Endothelial cell of umbilical vein (primary cell): ENCODE measurements at regions not wholly inside any gene's neighbourhood (a gene's known extent, or its start where the extent isn't known, plus 50 kb on each side); places are given as distances from the start of the nearest gene placed in this dataset.

Experiments used
- BruUV-seq: library from RNA; stranded (reverse); fragments of 400-500 nt; replicated peaks from 2 replicates; lab custom pipeline; 2021; lab: Mats Ljungman, UMichigan
- CTCF ChIA-PET: fragments of 300-600, 350-600 bp; sonication (Branson Sonifier 250); formaldehyde crosslinking; loops from one replicate; lab custom pipeline; 2021; ENCODE audit warnings: antibody characterized with exemption, inconsistent platforms; lab: Charles Lee
- POLR2A ChIA-PET: fragments of 300-600, 350-600 bp; sonication (Branson Sonifier 250); formaldehyde crosslinking; loops from one replicate; lab custom pipeline; 2021; ENCODE audit warnings: antibody characterized with exemption, inconsistent platforms; lab: Charles Lee
- DNase-seq: peaks from one replicate; pipeline ENCODE4 v3.0.0-alpha.2; 2011; ENCODE audit warnings: low read depth, low spot score
- FAIRE-seq: peaks from 2 replicates; lab custom pipeline; 2011; peaks lifted over from hg19 to GRCh38; lab: Jason Lieb, UNC
- H2AFZ ChIP-seq: 2 replicates; pipeline ENCODE4 v1.6.0; 2012; ENCODE audit warnings: low read depth, low read length, control low read depth, inconsistent platforms
- H3K27ac ChIP-seq: 2 replicates; pipeline ENCODE4 v1.5.1; 2011; ENCODE audit warnings: low read depth, mild to moderate bottlenecking, control low read depth, low read length, moderate library complexity; ENCODE audit not compliant: insufficient read depth
- H3K27me3 ChIP-seq, 2 experiments: 2 replicates each; pipeline versions ENCODE4 v1.6.0 to v1.6.1; 2011; ENCODE audit warnings: low read length in 2 of 2, mixed read lengths in 1 of 2; ENCODE audit not compliant: control insufficient read depth in 2 of 2, insufficient read depth in 2 of 2
- H3K36me3 ChIP-seq, 2 experiments: 2 replicates in 1 of 2; 3 replicates in 1 of 2; pipeline ENCODE4 v1.5.1; 2011; ENCODE audit warnings: low read length in 2 of 2, mild to moderate bottlenecking in 1 of 2, moderate library complexity in 1 of 2; ENCODE audit not compliant: control insufficient read depth in 2 of 2, insufficient read depth in 2 of 2; ENCODE audit errors: extremely low read depth in 1 of 2
- H3K4me1 ChIP-seq: 3 replicates; pipeline ENCODE4 v1.5.1; 2011; ENCODE audit warnings: mild to moderate bottlenecking, low read length; ENCODE audit not compliant: control insufficient read depth, insufficient read depth; ENCODE audit errors: extremely low read depth
- H3K4me2 ChIP-seq: 2 replicates; pipeline ENCODE4 v1.6.1; 2011; ENCODE audit warnings: low read length, control low read depth, mixed read lengths; ENCODE audit not compliant: insufficient read depth
- H3K4me3 ChIP-seq, 3 experiments: fragments of 200-600 bp in 1 of 3; sonication (generic), shearing (Covaris generic) in 1 of 3; replicated peaks in 1 of 3; 2 replicates each; pipeline ENCODE4 v1.5.1; 2011 to 2016; ENCODE audit warnings: control low read depth in 3 of 3, low read length in 3 of 3, mild to moderate bottlenecking in 2 of 3, inconsistent platforms in 1 of 3, low read depth in 1 of 3, moderate library complexity in 1 of 3; ENCODE audit not compliant: insufficient read depth in 1 of 3
- H3K79me2 ChIP-seq: 2 replicates; pipeline ENCODE4 v1.6.0; 2012; ENCODE audit warnings: low read length, inconsistent platforms; ENCODE audit not compliant: control insufficient read depth, insufficient read depth
- H3K9ac ChIP-seq: replicated peaks from 2 replicates; pipeline ENCODE3; 2011; ENCODE audit warnings: low read length, control low read depth; ENCODE audit not compliant: insufficient read depth; ENCODE audit errors: extremely low read depth
- H3K9me1 ChIP-seq: replicated peaks from 3 replicates; pipeline ENCODE4 v1.6.0; 2011; ENCODE audit warnings: mild to moderate bottlenecking, low read length; ENCODE audit not compliant: control insufficient read depth, insufficient read depth; ENCODE audit errors: extremely low read depth
- H3K9me3 ChIP-seq: replicated peaks from 2 replicates; pipeline ENCODE4 v1.5.1; 2012; ENCODE audit warnings: low read length, inconsistent platforms; ENCODE audit not compliant: control insufficient read depth, insufficient read depth
- H4K20me1 ChIP-seq: replicated peaks from 2 replicates; pipeline ENCODE3; 2011; ENCODE audit warnings: mild to moderate bottlenecking, low read length; ENCODE audit not compliant: control insufficient read depth, insufficient read depth; ENCODE audit errors: extremely low read depth
- EZH2 ChIP-seq: IDR thresholded peaks from 2 replicates; pipeline ENCODE4 v1.6.1; 2012; ENCODE audit warnings: borderline replicate concordance, low read depth, mild to moderate bottlenecking, moderate library complexity, low read length, inconsistent platforms; ENCODE audit not compliant: severe bottlenecking
- FOS ChIP-seq: IDR thresholded peaks from 2 replicates; pipeline ENCODE4 v1.6.1; 2011; ENCODE audit warnings: mild to moderate bottlenecking, low read length, moderate library complexity, borderline replicate concordance; ENCODE audit not compliant: insufficient read depth
- GATA2 ChIP-seq: IDR thresholded peaks from 2 replicates; pipeline ENCODE4 v1.7.0; 2011; ENCODE audit warnings: low read depth, mild to moderate bottlenecking, moderate library complexity, mixed read lengths, low read length; ENCODE audit not compliant: insufficient read length, insufficient read depth
- JUN ChIP-seq: IDR thresholded peaks from 2 replicates; pipeline ENCODE4 v1.6.1; 2011; ENCODE audit warnings: borderline replicate concordance, low read depth; ENCODE audit not compliant: insufficient read length, insufficient read depth
- MAX ChIP-seq: IDR thresholded peaks from 2 replicates; pipeline ENCODE4 v1.6.1; 2011; ENCODE audit not compliant: insufficient read depth, insufficient read length
- MYC ChIP-seq: IDR thresholded peaks from one replicate; pipeline ENCODE4 v1.6.1; 2011; ENCODE audit warnings: mild to moderate bottlenecking, low read depth, low read length
- POLR2A ChIP-seq: IDR thresholded peaks from 2 replicates; pipeline ENCODE4 v1.6.1; 2012; ENCODE audit warnings: low read depth, mild to moderate bottlenecking, control low read depth, low read length
- POLR2AphosphoS5 ChIP-seq: IDR thresholded peaks from 2 replicates; pipeline ENCODE4 v1.6.1; 2012; ENCODE audit warnings: low read depth, mild to moderate bottlenecking, control low read depth, low read length, moderate library complexity; ENCODE audit not compliant: insufficient read depth
- dilution Hi-C: fragments of 300-500 bp; cut with MboI; formaldehyde crosslinking; loops from one replicate; pipeline ENCODE4 v1.15.0; 2019; ENCODE audit warnings: low sequenced_read_pairs; ENCODE audit not compliant: extremely low pct_ligation_motif_present
- intact Hi-C: fragments of 100-400 bp; cut with micrococcal nuclease; formaldehyde crosslinking; loops from one replicate; pipeline ENCODE4 v1.10.0; 2022
- TF ChIP-seq, protein P1 (sequence below), 2 donors: IDR thresholded peaks; 1 replicate in 1 of 2; 2 replicates in 1 of 2; pipeline ENCODE4 v1.5.1; 2011; ENCODE audit warnings: low read length in 2 of 2, mild to moderate bottlenecking in 2 of 2, moderate library complexity in 2 of 2, control low read depth in 1 of 2, inconsistent platforms in 1 of 2, low read depth in 1 of 2; ENCODE audit not compliant: insufficient read depth in 1 of 2; ENCODE audit errors: extremely low read depth in 1 of 2

- no peaks in the 10 kb centered on the region for H3K9me3 ChIP-seq
- DNase-seq, result no peak
- dilution Hi-C loops (no loop called here), intact Hi-C loops (no loop called here)
- ChIA-PET POLR2A (no interaction called here), CTCF (no interaction called here)
- H3K36me3 ChIP-seq, result no peaks in the 10 kb centered on the region
- H3K79me2 ChIP-seq, result no peaks in the 10 kb centered on the region
- H3K9me1 ChIP-seq, result no peaks in the 10 kb centered on the region
- TF ChIP-seq POLR2A (no peak), MYC (no peak), JUN (no peak), GATA2 (no peak), MAX (no peak), EZH2 (no peak), FOS (no peak), POLR2AphosphoS5 (no peak)
- TF ChIP-seq, protein P1, sequence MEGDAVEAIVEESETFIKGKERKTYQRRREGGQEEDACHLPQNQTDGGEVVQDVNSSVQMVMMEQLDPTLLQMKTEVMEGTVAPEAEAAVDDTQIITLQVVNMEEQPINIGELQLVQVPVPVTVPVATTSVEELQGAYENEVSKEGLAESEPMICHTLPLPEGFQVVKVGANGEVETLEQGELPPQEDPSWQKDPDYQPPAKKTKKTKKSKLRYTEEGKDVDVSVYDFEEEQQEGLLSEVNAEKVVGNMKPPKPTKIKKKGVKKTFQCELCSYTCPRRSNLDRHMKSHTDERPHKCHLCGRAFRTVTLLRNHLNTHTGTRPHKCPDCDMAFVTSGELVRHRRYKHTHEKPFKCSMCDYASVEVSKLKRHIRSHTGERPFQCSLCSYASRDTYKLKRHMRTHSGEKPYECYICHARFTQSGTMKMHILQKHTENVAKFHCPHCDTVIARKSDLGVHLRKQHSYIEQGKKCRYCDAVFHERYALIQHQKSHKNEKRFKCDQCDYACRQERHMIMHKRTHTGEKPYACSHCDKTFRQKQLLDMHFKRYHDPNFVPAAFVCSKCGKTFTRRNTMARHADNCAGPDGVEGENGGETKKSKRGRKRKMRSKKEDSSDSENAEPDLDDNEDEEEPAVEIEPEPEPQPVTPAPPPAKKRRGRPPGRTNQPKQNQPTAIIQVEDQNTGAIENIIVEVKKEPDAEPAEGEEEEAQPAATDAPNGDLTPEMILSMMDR (IDR thresholded peaks at IDR 0.05; ENCODE audit: extremely low read depth in 1 of 2, insufficient read depth in 1 of 2, low read depth in 1 of 2, low read length in 2 of 2), result no peak
- H3K4me3 ChIP-seq, result no peak overlapping the region
- H3K27me3 ChIP-seq, result no peaks in the 10 kb centered on the region
- H3K9ac ChIP-seq, result no peak overlapping the region
- H4K20me1 ChIP-seq, result no peaks in the 10 kb centered on the region
- no peaks in the 10 kb centered on the region for H3K4me1 ChIP-seq
- H3K27ac ChIP-seq, result no peak overlapping the region
- no peak overlapping the region for H3K4me2 ChIP-seq
- no peak overlapping the region for H2AFZ ChIP-seq
- FAIRE-seq, result no peak
- BruUV-seq, result no TSS peak
These were observed 73.4 kb upstream of the FRMD1 start for GRCh38 chr6:168152306-168152963.
